Esophagus squamous epithelium (tissue), 5 donors: ENCODE measurements at regions not wholly inside any gene's neighbourhood (a gene's known extent, or its start where the extent isn't known, plus 50 kb on each side); places are given as distances from the start of the nearest gene placed in this dataset.

Experiments used
- DNase-seq: peaks from one replicate; lab custom pipeline; 2025; lab: John Stamatoyannopoulos, UW
- H3K27ac ChIP-seq, 4 donors: fragments of 200-600 bp; sonication (generic); one replicate each; pipeline ENCODE4 v1.5.1; 2016 to 2019; ENCODE audit warnings: mild to moderate bottlenecking in 1 of 4
- H3K27me3 ChIP-seq, 4 donors: fragments of 200-600 bp; sonication (generic); 1 replicate in 3 of 4; 2 replicates in 1 of 4; pipeline versions ENCODE4 v1.5.1 to v1.6.0; 2017 to 2021; ENCODE audit warnings: antibody characterized with exemption in 1 of 4
- H3K36me3 ChIP-seq, 3 donors: fragments of 200-600 bp; sonication (generic); one replicate each; pipeline ENCODE4 v1.5.1; 2016 to 2019
- H3K4me1 ChIP-seq, 3 donors: fragments of 200-600 bp; sonication (generic); one replicate each; pipeline ENCODE4 v1.5.1; 2017 to 2019
- H3K4me3 ChIP-seq, 4 donors: fragments of 200-600 bp; sonication (generic); 1 replicate in 3 of 4; 2 replicates in 1 of 4; pipeline ENCODE4 v1.5.1; 2016 to 2019; ENCODE audit warnings: mild to moderate bottlenecking in 2 of 4, moderate library complexity in 1 of 4
- H3K9me3 ChIP-seq, 3 donors: fragments of 200-600 bp; sonication (generic); one replicate each; pipeline ENCODE4 v1.5.1; 2016 to 2019
- POLR2A ChIP-seq, 4 donors: fragments of 450-650 bp; IDR thresholded peaks; one replicate each; pipeline ENCODE4 v1.6.1; 2017; ENCODE audit warnings: antibody characterized with exemption in 4 of 4, mild to moderate bottlenecking in 4 of 4, moderate library complexity in 3 of 4
- WGBS, 2 donors: methylation state at CpG; one replicate each; pipeline ENCODE4 v1.1.5; 2018; 5-methylcytosine and 5-hydroxymethylcytosine counted together
- intact Hi-C: fragments of 100-400 bp; cut with DNase I; formaldehyde crosslinking; loops from one replicate; pipeline ENCODE4 v1.15.0; 2022
- TF ChIP-seq, protein P1 (sequence below), 6 experiments: fragments of 450-650 bp in 4 of 6; fragments of 200-600 bp in 2 of 6; sonication (generic) in 2 of 6; IDR thresholded peaks; one replicate each; pipeline ENCODE4 v1.5.1; 2016 to 2019; ENCODE audit warnings: antibody characterized with exemption in 6 of 6, mild to moderate bottlenecking in 4 of 6, moderate library complexity in 4 of 6
- donor health status: DM: yes; HTN: yes; CAD: no.

DNA sequence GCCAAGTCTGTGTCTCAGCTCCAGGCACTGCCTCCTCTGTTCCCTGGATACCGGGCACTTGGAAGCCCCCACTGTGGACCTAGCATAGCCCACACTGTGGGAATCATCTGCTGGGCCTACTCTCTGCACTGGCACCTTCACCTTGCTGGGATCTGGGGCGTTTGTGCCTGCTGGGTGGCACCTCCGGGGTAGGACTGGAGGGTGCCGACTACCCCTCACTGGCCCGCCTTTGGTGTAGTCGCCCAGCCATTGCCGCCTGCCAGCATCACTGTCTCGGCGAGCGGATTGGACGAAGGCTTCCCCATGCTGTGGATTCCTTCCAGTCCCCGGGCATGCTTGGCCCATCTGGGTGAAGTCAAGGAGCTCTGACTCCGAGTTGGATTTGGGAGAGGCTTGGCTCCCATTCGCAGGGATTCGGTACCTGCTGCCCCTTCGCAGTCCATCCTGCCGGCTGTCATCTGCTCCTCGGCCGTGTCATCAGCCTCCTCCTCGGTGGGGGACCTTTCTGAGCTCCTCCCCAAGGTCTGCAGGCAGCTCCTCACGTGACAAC lies 180.6 kb upstream of the HDAC4 start:
- Histone ChIP-seq H3K4me3 (no peak overlapping the region), H3K36me3 (no peaks in the 10 kb centered on the region), H3K9me3 (no peaks in the 10 kb centered on the region), H3K27ac (no peak overlapping the region), H3K4me1 (no peaks in the 10 kb centered on the region), H3K27me3 (peaks cover 0 to 9% (median 0%) of the 10 kb centered on the region in 4 donors)
- 83 to 100% methylated on average over 2 of the region's 21 CpGs for WGBS, 2 donors
- no peak for DNase-seq
- intact Hi-C loops, result no loop called here
- TF ChIP-seq, protein P1, sequence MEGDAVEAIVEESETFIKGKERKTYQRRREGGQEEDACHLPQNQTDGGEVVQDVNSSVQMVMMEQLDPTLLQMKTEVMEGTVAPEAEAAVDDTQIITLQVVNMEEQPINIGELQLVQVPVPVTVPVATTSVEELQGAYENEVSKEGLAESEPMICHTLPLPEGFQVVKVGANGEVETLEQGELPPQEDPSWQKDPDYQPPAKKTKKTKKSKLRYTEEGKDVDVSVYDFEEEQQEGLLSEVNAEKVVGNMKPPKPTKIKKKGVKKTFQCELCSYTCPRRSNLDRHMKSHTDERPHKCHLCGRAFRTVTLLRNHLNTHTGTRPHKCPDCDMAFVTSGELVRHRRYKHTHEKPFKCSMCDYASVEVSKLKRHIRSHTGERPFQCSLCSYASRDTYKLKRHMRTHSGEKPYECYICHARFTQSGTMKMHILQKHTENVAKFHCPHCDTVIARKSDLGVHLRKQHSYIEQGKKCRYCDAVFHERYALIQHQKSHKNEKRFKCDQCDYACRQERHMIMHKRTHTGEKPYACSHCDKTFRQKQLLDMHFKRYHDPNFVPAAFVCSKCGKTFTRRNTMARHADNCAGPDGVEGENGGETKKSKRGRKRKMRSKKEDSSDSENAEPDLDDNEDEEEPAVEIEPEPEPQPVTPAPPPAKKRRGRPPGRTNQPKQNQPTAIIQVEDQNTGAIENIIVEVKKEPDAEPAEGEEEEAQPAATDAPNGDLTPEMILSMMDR (IDR thresholded peaks at IDR 0.05), result no peak
- TF ChIP-seq POLR2A (IDR thresholded peaks at IDR 0.05), result no peak

DNA sequence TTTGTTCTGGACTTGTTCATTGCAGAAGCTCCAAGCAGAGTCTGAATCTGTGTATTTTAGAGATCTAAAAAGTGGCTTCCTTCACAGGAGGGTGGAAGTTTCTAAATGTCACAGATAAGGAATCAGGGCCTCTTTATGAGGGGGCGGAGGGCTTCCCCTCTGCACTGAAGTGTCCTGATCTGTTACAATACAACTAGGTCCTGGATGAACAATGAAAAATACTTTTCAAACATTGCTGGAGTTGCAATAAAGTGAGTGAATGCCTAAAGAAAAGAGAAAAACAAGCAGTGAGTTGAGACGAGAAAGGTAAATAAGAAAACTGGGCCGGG lies 179.3 kb upstream of the HDAC4 start:
- Histone ChIP-seq H3K4me1 (no peaks in the 10 kb centered on the region), H3K27me3 (peaks cover 0 to 22% (median 0%) of the 10 kb centered on the region in 4 donors), H3K36me3 (no peaks in the 10 kb centered on the region), H3K4me3 (no peak overlapping the region), H3K9me3 (peaks cover 0 to 5% (median 0%) of the 10 kb centered on the region in 3 donors), H3K27ac (no peak overlapping the region)
- 90 to 97% methylated on average over 3 of the region's 3 CpGs for WGBS, 2 donors
- intact Hi-C loops, result no loop called here
- no peak for TF ChIP-seq POLR2A (IDR thresholded peaks at IDR 0.05)
- TF ChIP-seq, protein P1 (IDR thresholded peaks at IDR 0.05), result no peak
- no peak for DNase-seq

DNA sequence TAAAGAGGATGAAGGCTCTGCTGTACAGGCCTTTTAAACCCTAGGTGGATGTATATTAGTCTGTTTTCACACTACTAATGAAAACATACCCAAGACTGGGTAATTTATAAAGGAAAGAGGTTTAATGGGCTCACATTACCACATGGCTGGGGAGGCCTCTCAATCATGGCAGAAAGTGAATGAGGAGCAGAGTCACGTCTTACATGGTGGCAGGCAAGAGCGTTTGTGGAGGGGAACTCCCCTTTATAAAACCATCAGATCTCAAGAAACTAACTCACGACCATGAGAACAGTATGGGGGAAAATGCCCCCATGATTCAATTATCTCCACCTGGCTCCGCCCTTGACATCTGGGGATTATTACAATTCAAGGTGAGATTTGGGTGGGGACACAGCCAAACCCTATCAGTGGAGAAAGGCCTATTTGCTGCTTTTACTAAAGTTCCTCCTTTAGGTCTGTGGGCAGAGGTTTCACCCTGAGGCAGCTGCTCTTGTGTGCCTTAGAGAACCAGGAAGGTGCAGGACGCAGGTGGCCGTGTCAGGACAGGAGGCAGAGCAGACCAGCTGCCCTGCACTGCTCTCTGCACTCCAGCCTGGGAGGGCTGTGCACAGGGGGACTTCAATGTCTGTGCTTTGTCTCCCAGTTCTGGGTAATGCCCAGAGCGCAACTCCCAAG lies 178.8 kb upstream of the HDAC4 start:
- Histone ChIP-seq H3K27ac (no peak overlapping the region), H3K36me3 (no peaks in the 10 kb centered on the region), H3K4me3 (no peak overlapping the region), H3K27me3 (peaks cover 0 to 27% (median 0%) of the 10 kb centered on the region in 4 donors), H3K9me3 (peaks cover 0 to 5% (median 0%) of the 10 kb centered on the region in 3 donors), H3K4me1 (peaks cover 0 to 4% (median 2%) of the 10 kb centered on the region in 3 donors)
- TF ChIP-seq, protein P1 (IDR thresholded peaks at IDR 0.05), result no peak
- TF ChIP-seq POLR2A (IDR thresholded peaks at IDR 0.05), result no peak
- 77 to 91% methylated on average over 3 to 6 of the region's 7 CpGs for WGBS, 2 donors
- DNase-seq, result no peak
- intact Hi-C loops, result no loop called here

DNA sequence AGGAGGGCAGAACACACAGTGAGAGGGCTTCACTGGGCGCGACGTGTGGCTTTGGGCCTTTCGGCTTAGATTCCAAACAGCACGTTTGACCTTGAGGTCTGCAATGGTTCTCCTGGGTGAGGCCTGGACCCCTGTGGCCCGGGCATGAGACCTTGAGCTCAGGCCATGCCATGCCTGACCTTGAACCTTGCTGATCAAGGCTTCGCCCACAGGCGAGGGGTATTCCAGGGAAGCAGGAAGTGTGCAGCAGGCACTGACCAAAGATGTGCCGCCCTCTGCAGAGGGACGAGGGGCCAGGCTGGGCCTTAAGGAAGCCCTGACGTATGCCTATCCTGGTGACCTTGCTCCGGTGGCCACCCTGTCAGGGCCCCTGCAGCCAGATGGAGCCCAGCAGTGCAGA lies 178.3 kb upstream of the HDAC4 start:
- no peaks in the 10 kb centered on the region for H3K36me3 ChIP-seq
- H3K4me1 ChIP-seq, result peaks cover 0 to 8% (median 5%) of the 10 kb centered on the region in 3 donors
- intact Hi-C loops, result no loop called here
- peaks cover 0 to 28% (median 0%) of the 10 kb centered on the region in 4 donors for H3K27me3 ChIP-seq
- H3K27ac ChIP-seq, result no peak overlapping the region
- 94 to 95% methylated on average over 5 to 8 of the region's 12 CpGs for WGBS, 2 donors
- TF ChIP-seq, protein P1 (IDR thresholded peaks at IDR 0.05), result no peak
- no peak for TF ChIP-seq POLR2A (IDR thresholded peaks at IDR 0.05)
- DNase-seq, result no peak
- peaks cover 0 to 5% (median 0%) of the 10 kb centered on the region in 3 donors for H3K9me3 ChIP-seq
- H3K4me3 ChIP-seq, result no peak overlapping the region

DNA sequence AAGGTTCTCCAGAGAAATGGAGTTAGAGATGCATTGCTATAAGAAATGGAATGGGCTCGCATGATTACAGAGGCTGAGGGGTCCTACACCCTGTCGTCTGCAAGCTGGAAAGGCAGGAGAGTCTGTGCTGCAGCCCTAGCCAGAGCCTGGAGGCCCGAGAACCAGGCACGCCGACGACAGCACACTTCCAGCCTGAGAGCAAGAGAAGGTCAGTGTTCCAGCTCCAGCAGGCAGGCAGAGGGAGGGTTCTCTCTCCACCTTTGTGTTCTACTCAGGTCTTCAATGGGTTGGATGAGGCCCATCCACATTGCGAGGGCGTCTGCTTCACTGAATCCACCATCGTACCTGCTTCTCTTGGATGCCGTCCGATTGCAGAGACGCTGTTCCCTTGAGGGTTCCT lies 177.6 kb upstream of the HDAC4 start:
- Histone ChIP-seq H3K27me3 (peaks cover 0 to 29% (median 0%) of the 10 kb centered on the region in 4 donors), H3K27ac (no peak overlapping the region), H3K36me3 (no peaks in the 10 kb centered on the region), H3K4me1 (peaks cover 0 to 8% (median 5%) of the 10 kb centered on the region in 3 donors), H3K4me3 (no peak overlapping the region), H3K9me3 (peaks cover 0 to 5% (median 0%) of the 10 kb centered on the region in 3 donors)
- intact Hi-C loops, result no loop called here
- no peak for DNase-seq
- TF ChIP-seq, protein P1 (IDR thresholded peaks at IDR 0.05), result no peak
- TF ChIP-seq POLR2A (IDR thresholded peaks at IDR 0.05), result no peak
- 87 to 95% methylated on average over 6 to 9 of the region's 12 CpGs for WGBS, 2 donors
